ENCODE measurements at regions not wholly inside any gene's neighbourhood (a gene's known extent, or its start where the extent isn't known, plus 50 kb on each side); places are given as distances from the start of the nearest gene placed in this dataset.
"Not testable (repeated sequence)": the region's sequence is repeated elsewhere in the genome, so short reads cannot be mapped to it uniquely, and the experiment has no call there.

DNA sequence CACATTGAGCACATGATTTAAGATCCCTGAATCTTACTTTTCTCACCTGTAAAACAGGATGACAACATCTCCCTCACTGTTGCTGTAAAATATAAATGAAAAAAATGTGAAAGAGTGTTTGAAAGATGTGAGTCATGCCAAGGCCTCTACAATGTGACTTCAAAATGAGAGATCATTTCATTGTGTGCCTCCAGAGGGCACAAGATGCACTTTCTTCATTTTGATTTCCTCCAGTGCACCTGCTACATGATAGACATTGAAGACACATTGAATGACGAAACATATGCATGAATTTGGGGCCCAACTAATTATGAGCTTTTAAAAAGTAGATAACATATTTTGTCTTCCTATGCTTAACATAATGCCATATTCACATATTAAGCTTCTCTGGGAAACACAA lies 170.3 kb downstream of the MOBP start:
- no peaks in the 10 kb centered on the region for H3K27me3 ChIP-seq
- no peak overlapping the region for H3K4me3 ChIP-seq
- no peak overlapping the region for H3K27ac ChIP-seq
- no peaks in the 10 kb centered on the region for H3K9me3 ChIP-seq
- no peak for DNase-seq
- intact Hi-C loops (cut with DNase I; ENCODE audit: low total_unique reads), result no loop called here
- TF ChIP-seq, protein P1, sequence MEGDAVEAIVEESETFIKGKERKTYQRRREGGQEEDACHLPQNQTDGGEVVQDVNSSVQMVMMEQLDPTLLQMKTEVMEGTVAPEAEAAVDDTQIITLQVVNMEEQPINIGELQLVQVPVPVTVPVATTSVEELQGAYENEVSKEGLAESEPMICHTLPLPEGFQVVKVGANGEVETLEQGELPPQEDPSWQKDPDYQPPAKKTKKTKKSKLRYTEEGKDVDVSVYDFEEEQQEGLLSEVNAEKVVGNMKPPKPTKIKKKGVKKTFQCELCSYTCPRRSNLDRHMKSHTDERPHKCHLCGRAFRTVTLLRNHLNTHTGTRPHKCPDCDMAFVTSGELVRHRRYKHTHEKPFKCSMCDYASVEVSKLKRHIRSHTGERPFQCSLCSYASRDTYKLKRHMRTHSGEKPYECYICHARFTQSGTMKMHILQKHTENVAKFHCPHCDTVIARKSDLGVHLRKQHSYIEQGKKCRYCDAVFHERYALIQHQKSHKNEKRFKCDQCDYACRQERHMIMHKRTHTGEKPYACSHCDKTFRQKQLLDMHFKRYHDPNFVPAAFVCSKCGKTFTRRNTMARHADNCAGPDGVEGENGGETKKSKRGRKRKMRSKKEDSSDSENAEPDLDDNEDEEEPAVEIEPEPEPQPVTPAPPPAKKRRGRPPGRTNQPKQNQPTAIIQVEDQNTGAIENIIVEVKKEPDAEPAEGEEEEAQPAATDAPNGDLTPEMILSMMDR (IDR thresholded peaks at IDR 0.05), result no peak
- no peak for TF ChIP-seq POLR2A (IDR thresholded peaks at IDR 0.05)
- H3K36me3 ChIP-seq (ENCODE audit: low read depth, missing control alignments), result no peaks in the 10 kb centered on the region
- WGBS, 2 donors, result 89 to 93% methylated on average over 1 of the region's 1 CpG
- no peaks in the 10 kb centered on the region for H3K4me1 ChIP-seq

DNA sequence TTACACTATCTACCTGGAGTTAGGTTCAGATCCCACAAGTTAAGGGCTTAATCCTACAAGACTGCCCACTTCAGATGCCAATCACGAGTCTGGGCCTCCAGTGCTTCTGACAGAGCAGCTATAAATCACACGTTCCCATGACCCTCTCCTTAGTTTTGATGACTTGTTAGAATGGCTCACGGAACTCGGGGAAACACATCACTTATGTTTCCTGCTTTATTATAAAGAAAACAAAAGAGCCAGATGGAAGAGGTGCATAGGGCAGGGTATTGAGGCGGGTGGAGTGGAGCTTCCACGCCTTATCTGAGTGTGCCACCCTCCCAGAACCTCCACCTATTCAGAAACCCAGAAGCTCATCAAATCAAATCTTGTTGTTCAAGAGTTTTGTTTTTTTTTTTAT lies 170.8 kb downstream of the MOBP start:
- no peak for DNase-seq
- Histone ChIP-seq H3K27me3 (no peaks in the 10 kb centered on the region), H3K4me1 (no peaks in the 10 kb centered on the region), H3K4me3 (no peak overlapping the region), H3K27ac (no peak overlapping the region), H3K36me3 (ENCODE audit: low read depth, missing control alignments) (no peaks in the 10 kb centered on the region), H3K9me3 (no peaks in the 10 kb centered on the region)
- TF ChIP-seq POLR2A (IDR thresholded peaks at IDR 0.05), result no peak
- intact Hi-C loops (cut with DNase I; ENCODE audit: low total_unique reads), result no loop called here
- 66 to 73% methylated on average over 6 of the region's 6 CpGs for WGBS, 2 donors

- DNase-seq, result no peak
- H3K9me3 ChIP-seq, result no peaks in the 10 kb centered on the region
- H3K27ac ChIP-seq, result no peak overlapping the region
- 69 to 72% methylated on average over 5 of the region's 5 CpGs for WGBS, 2 donors
- no peak overlapping the region for H3K4me3 ChIP-seq
- no peaks in the 10 kb centered on the region for H3K4me1 ChIP-seq
- H3K36me3 ChIP-seq (ENCODE audit: low read depth, missing control alignments), result no peaks in the 10 kb centered on the region
- intact Hi-C loops (cut with DNase I; ENCODE audit: low total_unique reads), result no loop called here
- TF ChIP-seq, protein P1 (IDR thresholded peaks at IDR 0.05), result no peak
- no peak for TF ChIP-seq POLR2A (IDR thresholded peaks at IDR 0.05)
- H3K27me3 ChIP-seq, result no peaks in the 10 kb centered on the region
These were observed 169.8 kb upstream of the MYRIP start for GRCh38 chr3:39639344-39640236.

- 90 to 91% methylated on average over 4 of the region's 4 CpGs for WGBS, 2 donors
- Histone ChIP-seq H3K4me1 (no peaks in the 10 kb centered on the region), H3K36me3 (ENCODE audit: low read depth, missing control alignments) (no peaks in the 10 kb centered on the region), H3K27me3 (no peaks in the 10 kb centered on the region), H3K27ac (no peak overlapping the region), H3K9me3 (no peaks in the 10 kb centered on the region), H3K4me3 (no peak overlapping the region)
- TF ChIP-seq, protein P1 (IDR thresholded peaks at IDR 0.05), result no peak
- no peak for TF ChIP-seq POLR2A (IDR thresholded peaks at IDR 0.05)
- no peak for DNase-seq
- intact Hi-C loops (cut with DNase I; ENCODE audit: low total_unique reads), result no loop called here
These were observed 168.1 kb upstream of the MYRIP start for GRCh38 chr3:39641274-39641673.

DNA sequence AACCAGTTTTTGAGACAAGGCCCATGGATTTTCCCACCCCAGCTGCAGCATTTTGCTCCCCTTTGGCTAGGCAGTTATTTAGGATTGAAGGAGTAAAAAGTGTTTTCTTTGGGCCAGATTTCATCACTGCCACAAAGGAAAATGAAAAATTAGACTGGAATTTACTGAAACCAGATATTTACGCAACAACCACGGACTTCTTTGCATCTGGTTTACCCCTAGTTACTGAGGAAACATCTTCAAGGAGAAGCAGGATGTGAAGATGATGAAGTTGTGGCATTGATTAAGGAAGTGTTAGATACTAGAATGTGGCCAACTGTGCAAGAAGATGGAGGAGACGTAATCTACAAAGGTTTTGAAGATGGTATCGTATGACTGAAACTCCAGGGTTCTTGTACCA lies 165.2 kb upstream of the MYRIP start:
- H3K9me3 ChIP-seq, result no peaks in the 10 kb centered on the region
- 86 to 91% methylated on average over 4 of the region's 4 CpGs for WGBS, 2 donors
- TF ChIP-seq, protein P1 (IDR thresholded peaks at IDR 0.05), result no peak
- no peak for TF ChIP-seq POLR2A (IDR thresholded peaks at IDR 0.05)
- DNase-seq, result no peak
- no peaks in the 10 kb centered on the region for H3K36me3 ChIP-seq (ENCODE audit: low read depth, missing control alignments)
- H3K27me3 ChIP-seq, result no peaks in the 10 kb centered on the region
- no peak overlapping the region for H3K4me3 ChIP-seq
- intact Hi-C loops (cut with DNase I; ENCODE audit: low total_unique reads), result no loop called here
- no peak overlapping the region for H3K27ac ChIP-seq
- no peaks in the 10 kb centered on the region for H3K4me1 ChIP-seq

DNA sequence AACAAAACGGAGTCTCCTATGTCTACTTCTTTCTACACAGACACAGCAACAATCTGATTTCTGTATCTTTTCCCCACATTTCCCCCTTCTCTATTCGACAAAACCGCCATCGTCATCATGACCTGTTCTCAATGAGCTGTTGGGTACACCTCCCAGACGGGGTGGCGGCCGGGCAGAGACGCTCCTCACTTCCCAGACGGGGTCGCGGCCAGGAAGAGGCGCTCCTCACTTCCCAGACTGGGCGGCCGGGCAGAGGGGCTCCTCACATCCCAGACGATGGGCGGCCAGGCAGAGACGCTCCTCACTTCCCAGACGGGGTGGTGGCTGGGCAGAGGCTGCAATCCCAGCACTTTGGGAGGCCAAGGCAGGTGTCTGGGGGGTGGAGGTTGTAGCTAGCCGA lies 158.2 kb upstream of the MYRIP start:
- WGBS, 2 donors, result 65 to 91% methylated on average over 12 to 15 of the region's 19 CpGs
- H3K9me3 ChIP-seq; intact Hi-C loops (cut with DNase I; ENCODE audit: low total_unique reads); H3K27me3 ChIP-seq; DNase-seq; H3K4me1 ChIP-seq; H3K4me3 ChIP-seq; H3K27ac ChIP-seq; H3K36me3 ChIP-seq (ENCODE audit: low read depth, missing control alignments): not testable (repeated sequence)
